IMR-90 (cell line): ENCODE measurements at regions not wholly inside any gene's neighbourhood (a gene's known extent, or its start where the extent isn't known, plus 50 kb on each side); places are given as distances from the start of the nearest gene placed in this dataset.

ENCODE experiments used
- ATAC-seq: fragments of 200-7000 bp; cut with Tn5 transposase; 2 replicates; pipeline ENCODE4 v1.9.1; 2020; ENCODE audit warnings: low read depth, mild to moderate bottlenecking, moderate library complexity
- BruUV-seq: library from RNA; stranded (reverse); fragments of 400-500 nt; replicated peaks from 2 replicates; lab custom pipeline; 2021; lab: Mats Ljungman, UMichigan
- CTCF ChIA-PET: fragments of 300-600 bp; formaldehyde crosslinking; extraction: SDS; loops from one replicate; lab custom pipeline; 2021; ENCODE audit warnings: antibody characterized with exemption; lab: Yijun Ruan, JAX
- POLR2A ChIA-PET: fragments of 300-600 bp; sonication (Branson Sonifier 250); formaldehyde crosslinking; loops from one replicate; lab custom pipeline; 2022; ENCODE audit warnings: antibody characterized with exemption; ENCODE audit not compliant: unreplicated experiment; lab: Charles Lee
- DNase-seq: peaks from one replicate; pipeline ENCODE4 v3.0.0; 2013
- H2AFZ ChIP-seq: replicated peaks from 2 replicates; pipeline ENCODE3; 2013; ENCODE audit warnings: low read length, mild to moderate bottlenecking; ENCODE audit not compliant: poor library complexity
- H2AK5ac ChIP-seq: 2 replicates; pipeline ENCODE4 v1.6.1; 2013; ENCODE audit warnings: low read depth, low read length, inconsistent platforms
- H2AK9ac ChIP-seq: replicated peaks from 2 replicates; pipeline ENCODE3; 2013; ENCODE audit warnings: mild to moderate bottlenecking, low read depth, low read length, moderate library complexity; ENCODE audit not compliant: poor library complexity
- H2BK120ac ChIP-seq: 2 replicates; pipeline ENCODE4 v1.6.1; 2013; ENCODE audit warnings: low read depth, low read length, inconsistent platforms
- H2BK15ac ChIP-seq: 3 replicates; pipeline ENCODE4 v1.6.1; 2013; ENCODE audit warnings: low read depth, low read length, inconsistent platforms
- H2BK20ac ChIP-seq: 2 replicates; pipeline ENCODE4 v1.6.1; 2013; ENCODE audit warnings: low read depth, mild to moderate bottlenecking, inconsistent platforms, low read length, moderate library complexity
- H2BK5ac ChIP-seq: 2 replicates; pipeline ENCODE4 v1.6.1; 2013; ENCODE audit warnings: mild to moderate bottlenecking, low read depth, low read length, inconsistent platforms; ENCODE audit not compliant: poor library complexity, severe bottlenecking
- H3K14ac ChIP-seq: replicated peaks from 2 replicates; pipeline ENCODE4 v1.6.1; 2013; ENCODE audit warnings: low read depth, low read length, inconsistent platforms
- H3K18ac ChIP-seq: 2 replicates; pipeline ENCODE4 v1.6.1; 2013; ENCODE audit warnings: low read depth, low read length, control low read depth
- H3K23ac ChIP-seq: 2 replicates; pipeline ENCODE4 v1.6.1; 2013; ENCODE audit warnings: low read depth, low read length, inconsistent platforms
- H3K27ac ChIP-seq: 2 replicates; pipeline ENCODE4 v1.5.1; 2013; ENCODE audit warnings: mild to moderate bottlenecking, control low read depth, low read length; ENCODE audit not compliant: insufficient read depth
- H3K27me3 ChIP-seq: 2 replicates; pipeline ENCODE4 v1.6.1; 2013; ENCODE audit warnings: low read length; ENCODE audit not compliant: control insufficient read depth, insufficient read depth
- H3K36me3 ChIP-seq: 2 replicates; pipeline ENCODE4 v1.6.1; 2013; ENCODE audit warnings: low read length, mixed read lengths; ENCODE audit not compliant: control insufficient read depth, insufficient read depth
- H3K4ac ChIP-seq: 2 replicates; pipeline ENCODE4 v1.6.1; 2013; ENCODE audit warnings: low read depth, low read length, inconsistent platforms
- H3K4me1 ChIP-seq: 2 replicates; pipeline ENCODE4 v1.6.1; 2013; ENCODE audit warnings: low read length, mixed read lengths; ENCODE audit not compliant: control insufficient read depth, insufficient read depth
- H3K4me2 ChIP-seq: 2 replicates; pipeline ENCODE4 v1.6.1; 2013; ENCODE audit warnings: low read depth, mild to moderate bottlenecking, control low read depth, low read length, moderate library complexity
- H3K4me3 ChIP-seq: 2 replicates; pipeline ENCODE4 v1.5.1; 2013; ENCODE audit warnings: low read depth, mild to moderate bottlenecking, control low read depth, low read length, moderate library complexity; ENCODE audit not compliant: insufficient read depth
- H3K56ac ChIP-seq: 2 replicates; pipeline ENCODE4 v1.6.1; 2013; ENCODE audit warnings: low read length, inconsistent platforms; ENCODE audit not compliant: insufficient read depth; ENCODE audit errors: extremely low read depth
- H3K79me1 ChIP-seq, 2 experiments: 2 replicates each; pipeline ENCODE4 v1.6.1; 2013; ENCODE audit warnings: low read length in 2 of 2, inconsistent platforms in 1 of 2, low read depth in 1 of 2
- H3K9ac ChIP-seq: 2 replicates; pipeline ENCODE4 v1.6.1; 2013; ENCODE audit warnings: low read depth, low read length, control low read depth
- H3K9me1 ChIP-seq: 2 replicates; pipeline ENCODE4 v1.6.1; 2013; ENCODE audit warnings: low read length, inconsistent platforms; ENCODE audit not compliant: insufficient read depth
- H3K9me3 ChIP-seq: 2 replicates; pipeline ENCODE4 v1.6.1; 2013; ENCODE audit warnings: low read length; ENCODE audit not compliant: control insufficient read depth, insufficient read depth
- H4K20me1 ChIP-seq: 2 replicates; pipeline ENCODE4 v1.6.1; 2013; ENCODE audit warnings: low read length, inconsistent platforms; ENCODE audit not compliant: insufficient read depth
- H4K5ac ChIP-seq: 2 replicates; pipeline ENCODE4 v1.6.1; 2013; ENCODE audit warnings: mild to moderate bottlenecking, low read depth, low read length, control low read depth
- H4K8ac ChIP-seq, 2 experiments: 2 replicates each; pipeline ENCODE4 v1.6.1; 2013; ENCODE audit warnings: low read depth in 2 of 2, low read length in 2 of 2, control low read depth in 1 of 2, inconsistent platforms in 1 of 2
- H4K91ac ChIP-seq: 2 replicates; pipeline ENCODE4 v1.6.1; 2013; ENCODE audit warnings: low read depth, low read length, inconsistent platforms; ENCODE audit not compliant: insufficient read depth
- CEBPB ChIP-seq: IDR thresholded peaks from 2 replicates; pipeline ENCODE4 v1.6.1; 2012; ENCODE audit warnings: low read depth, low read length, improper control_type of control experiment
- FOS ChIP-seq: fragments of 150-350 bp; IDR thresholded peaks from 2 replicates; pipeline ENCODE4 v1.6.1; 2016; ENCODE audit warnings: low read depth, low read length
- MAFK ChIP-seq: IDR thresholded peaks from 2 replicates; pipeline ENCODE4 v1.6.1; 2012; ENCODE audit warnings: low read depth, low read length, improper control_type of control experiment
- NFE2L2 ChIP-seq: fragments of 150-350 bp; IDR thresholded peaks from 2 replicates; pipeline ENCODE4 v1.6.1; 2016; ENCODE audit warnings: low read depth, mild to moderate bottlenecking, low read length
- POLR2A ChIP-seq: IDR thresholded peaks from 2 replicates; pipeline ENCODE4 v1.6.1; 2012; ENCODE audit warnings: mild to moderate bottlenecking, low read depth, low read length
- RAD21 ChIP-seq: IDR thresholded peaks from 2 replicates; pipeline ENCODE4 v1.6.1; 2012; ENCODE audit warnings: low read length, improper control_type of control experiment
- RCOR1 ChIP-seq: IDR thresholded peaks from 2 replicates; pipeline ENCODE4 v1.6.1; 2012; ENCODE audit warnings: mild to moderate bottlenecking, low read length, improper control_type of control experiment; ENCODE audit not compliant: insufficient replicate concordance
- SMC3 ChIP-seq: fragments of 150-350 bp; IDR thresholded peaks from 2 replicates; pipeline ENCODE4 v1.6.1; 2016; ENCODE audit warnings: low read depth, mild to moderate bottlenecking, antibody characterized with exemption, low read length, moderate library complexity
- WGBS, 2 experiments: methylation state at CpG; one replicate each; pipeline versions ENCODE4 v1.1.5 to v1.1.7; 2013; ENCODE audit warnings: missing lambda C conversion rate in 2 of 2; ENCODE audit not compliant: insufficient read length in 1 of 2; ENCODE audit errors: extremely low coverage in 2 of 2; 5-methylcytosine and 5-hydroxymethylcytosine counted together
- dilution Hi-C: fragments of 300-500 bp; cut with HindIII; formaldehyde crosslinking; loops from one replicate; pipeline ENCODE4 v1.14.3; 2018; ENCODE audit warnings: low sequenced_read_pairs; ENCODE audit not compliant: unreplicated experiment
- in situ Hi-C: fragments of 300-500 bp; cut with MboI; formaldehyde crosslinking; loops from 3 replicates; pipeline ENCODE4 v1.14.3; 2019; ENCODE audit warnings: low sequenced_read_pairs, inconsistent platforms, mixed read lengths
- intact Hi-C: fragments of 100-400 bp; cut with micrococcal nuclease; formaldehyde crosslinking; loops from 2 replicates; pipeline ENCODE4 v1.10.0; 2022
- TF ChIP-seq, protein P1 (sequence below): fragments of 150-350 bp; IDR thresholded peaks from 2 replicates; pipeline ENCODE4 v1.6.1; 2017; ENCODE audit warnings: mild to moderate bottlenecking, antibody characterized with exemption, low read length, low read depth
- TF ChIP-seq, protein P2 (sequence below): conservative IDR thresholded peaks from 2 replicates; pipeline ENCODE4 v1.5.1; 2012; ENCODE audit warnings: mild to moderate bottlenecking, low read depth, low read length, improper control_type of control experiment

DNA sequence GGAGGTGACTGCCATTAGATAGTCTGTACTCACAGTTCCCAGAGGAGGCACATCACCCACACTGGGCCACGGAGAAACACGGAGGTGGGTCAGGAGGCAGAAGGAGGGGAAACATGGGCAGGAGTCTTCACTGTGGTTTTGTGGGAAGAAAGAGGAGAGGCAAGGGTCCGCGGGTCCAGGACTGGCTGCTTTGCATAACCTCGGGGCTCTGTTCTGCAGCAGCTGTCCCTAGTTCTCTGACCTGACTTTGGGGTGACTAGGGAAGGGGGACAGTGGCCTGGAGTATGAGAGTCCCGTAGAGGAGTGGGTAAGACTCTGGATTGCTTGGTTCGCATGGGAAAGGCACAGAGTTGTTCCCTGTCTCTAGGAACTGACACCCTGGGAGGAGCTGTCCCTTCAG lies 238.3 kb upstream of the RAB6C start:
- H4K5ac ChIP-seq, result no peak overlapping the region
- no peaks in the 10 kb centered on the region for H3K36me3 ChIP-seq
- no peak overlapping the region for H3K4me2 ChIP-seq
- no peaks in the 10 kb centered on the region for H4K20me1 ChIP-seq
- H4K91ac ChIP-seq, result no peak overlapping the region
- H2BK5ac ChIP-seq, result no peak overlapping the region
- H2BK15ac ChIP-seq, result no peak overlapping the region
- no peak overlapping the region for H3K23ac ChIP-seq
- no peak for TF ChIP-seq MAFK
- no peak for TF ChIP-seq FOS
- no peak for TF ChIP-seq CEBPB
- no peak for TF ChIP-seq RCOR1
- TF ChIP-seq, protein P1, sequence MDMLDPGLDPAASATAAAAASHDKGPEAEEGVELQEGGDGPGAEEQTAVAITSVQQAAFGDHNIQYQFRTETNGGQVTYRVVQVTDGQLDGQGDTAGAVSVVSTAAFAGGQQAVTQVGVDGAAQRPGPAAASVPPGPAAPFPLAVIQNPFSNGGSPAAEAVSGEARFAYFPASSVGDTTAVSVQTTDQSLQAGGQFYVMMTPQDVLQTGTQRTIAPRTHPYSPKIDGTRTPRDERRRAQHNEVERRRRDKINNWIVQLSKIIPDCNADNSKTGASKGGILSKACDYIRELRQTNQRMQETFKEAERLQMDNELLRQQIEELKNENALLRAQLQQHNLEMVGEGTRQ, result no peak
- no peak for TF ChIP-seq SMC3
- TF ChIP-seq POLR2A, result no peak
- no peak for TF ChIP-seq RAD21
- no peak for TF ChIP-seq NFE2L2
- TF ChIP-seq, protein P2, sequence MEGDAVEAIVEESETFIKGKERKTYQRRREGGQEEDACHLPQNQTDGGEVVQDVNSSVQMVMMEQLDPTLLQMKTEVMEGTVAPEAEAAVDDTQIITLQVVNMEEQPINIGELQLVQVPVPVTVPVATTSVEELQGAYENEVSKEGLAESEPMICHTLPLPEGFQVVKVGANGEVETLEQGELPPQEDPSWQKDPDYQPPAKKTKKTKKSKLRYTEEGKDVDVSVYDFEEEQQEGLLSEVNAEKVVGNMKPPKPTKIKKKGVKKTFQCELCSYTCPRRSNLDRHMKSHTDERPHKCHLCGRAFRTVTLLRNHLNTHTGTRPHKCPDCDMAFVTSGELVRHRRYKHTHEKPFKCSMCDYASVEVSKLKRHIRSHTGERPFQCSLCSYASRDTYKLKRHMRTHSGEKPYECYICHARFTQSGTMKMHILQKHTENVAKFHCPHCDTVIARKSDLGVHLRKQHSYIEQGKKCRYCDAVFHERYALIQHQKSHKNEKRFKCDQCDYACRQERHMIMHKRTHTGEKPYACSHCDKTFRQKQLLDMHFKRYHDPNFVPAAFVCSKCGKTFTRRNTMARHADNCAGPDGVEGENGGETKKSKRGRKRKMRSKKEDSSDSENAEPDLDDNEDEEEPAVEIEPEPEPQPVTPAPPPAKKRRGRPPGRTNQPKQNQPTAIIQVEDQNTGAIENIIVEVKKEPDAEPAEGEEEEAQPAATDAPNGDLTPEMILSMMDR, result no peak
- H2AK5ac ChIP-seq, result no peak overlapping the region
- H2AK9ac ChIP-seq, result no peak overlapping the region
- H3K27ac ChIP-seq, result no peak overlapping the region
- no peak overlapping the region for H2BK120ac ChIP-seq
- H3K79me1 ChIP-seq, result no peaks in the 10 kb centered on the region
- no peak for ATAC-seq
- peaks cover 40% of the 10 kb centered on the region for H3K9me3 ChIP-seq
- H3K4ac ChIP-seq, result no peak overlapping the region
- intact Hi-C loops, result no loop called here
- H3K9me1 ChIP-seq, result no peaks in the 10 kb centered on the region
- H3K14ac ChIP-seq, result no peak overlapping the region
- H3K9ac ChIP-seq, result no peak overlapping the region
- H2AFZ ChIP-seq, result no peak overlapping the region
- dilution Hi-C loops, result no loop called here
- no peaks in the 10 kb centered on the region for H3K4me1 ChIP-seq
- no peak overlapping the region for H3K56ac ChIP-seq
- POLR2A ChIA-PET, result no interaction called here
- DNase-seq, result no peak
- no peak overlapping the region for H3K4me3 ChIP-seq
- BruUV-seq, result no TSS peak
- no peak overlapping the region for H4K8ac ChIP-seq
- H2BK20ac ChIP-seq, result no peak overlapping the region
- in situ Hi-C loops, result no loop called here
- no peak overlapping the region for H3K18ac ChIP-seq
- no peaks in the 10 kb centered on the region for H3K27me3 ChIP-seq
- CTCF ChIA-PET, result no interaction called here
- no CpG with 5 or more reads among the region's 7 CpGs for WGBS, 2 experiments
